SK-N-SH treated with all-trans-retinoic acid at 6 μM for 48 hours (cell line): ENCODE measurements at regions not wholly inside any gene's neighbourhood (a gene's known extent, or its start where the extent isn't known, plus 50 kb on each side); places are given as distances from the start of the nearest gene placed in this dataset.

ENCODE experiments used
- PPARA ChIP-seq: fragments of 250-450 bp; sonication (Bioruptor Pico); IDR thresholded peaks from 2 replicates; pipeline ENCODE4 v1.5.0; 2020; ENCODE audit warnings: mild to moderate bottlenecking, borderline replicate concordance
- RARB ChIP-seq: fragments of 250-450 bp; sonication (Bioruptor Pico); IDR thresholded peaks from 2 replicates; pipeline ENCODE4 v1.8.0; 2021; ENCODE audit warnings: mild to moderate bottlenecking, moderate library complexity
- SNAI2 ChIP-seq: fragments of 250-450 bp; sonication (Bioruptor Pico); IDR thresholded peaks from 2 replicates; pipeline ENCODE4 v1.5.0; 2020; ENCODE audit warnings: mild to moderate bottlenecking, moderate library complexity
- ZFP30 ChIP-seq: fragments of 450-650 bp; formaldehyde crosslinking; IDR thresholded peaks from 2 replicates; pipeline ENCODE4 v1.5.0; 2022; ENCODE audit warnings: mild to moderate bottlenecking, moderate library complexity
- ZNF8 ChIP-seq: fragments of 450-650 bp; formaldehyde crosslinking; IDR thresholded peaks from 2 replicates; pipeline ENCODE4 v1.5.0; 2020; ENCODE audit warnings: mild to moderate bottlenecking, moderate library complexity
- TF ChIP-seq, protein P1 (sequence below): fragments of 250-450 bp; sonication (Bioruptor Pico); IDR thresholded peaks from 2 replicates; pipeline ENCODE4 v1.8.0; 2020; ENCODE audit warnings: mild to moderate bottlenecking, moderate library complexity, borderline replicate concordance

GRCh38 chr17:68660302-68660701, 59.1 kb upstream of the FAM20A start:
- TF ChIP-seq, protein P1, sequence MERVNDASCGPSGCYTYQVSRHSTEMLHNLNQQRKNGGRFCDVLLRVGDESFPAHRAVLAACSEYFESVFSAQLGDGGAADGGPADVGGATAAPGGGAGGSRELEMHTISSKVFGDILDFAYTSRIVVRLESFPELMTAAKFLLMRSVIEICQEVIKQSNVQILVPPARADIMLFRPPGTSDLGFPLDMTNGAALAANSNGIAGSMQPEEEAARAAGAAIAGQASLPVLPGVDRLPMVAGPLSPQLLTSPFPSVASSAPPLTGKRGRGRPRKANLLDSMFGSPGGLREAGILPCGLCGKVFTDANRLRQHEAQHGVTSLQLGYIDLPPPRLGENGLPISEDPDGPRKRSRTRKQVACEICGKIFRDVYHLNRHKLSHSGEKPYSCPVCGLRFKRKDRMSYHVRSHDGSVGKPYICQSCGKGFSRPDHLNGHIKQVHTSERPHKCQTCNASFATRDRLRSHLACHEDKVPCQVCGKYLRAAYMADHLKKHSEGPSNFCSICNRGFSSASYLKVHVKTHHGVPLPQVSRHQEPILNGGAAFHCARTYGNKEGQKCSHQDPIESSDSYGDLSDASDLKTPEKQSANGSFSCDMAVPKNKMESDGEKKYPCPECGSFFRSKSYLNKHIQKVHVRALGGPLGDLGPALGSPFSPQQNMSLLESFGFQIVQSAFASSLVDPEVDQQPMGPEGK (CRISPR knock-in tag), result no peak
- TF ChIP-seq ZNF8 (CRISPR knock-in tag), result no peak
- no peak for TF ChIP-seq PPARA (CRISPR knock-in tag)
- no peak for TF ChIP-seq SNAI2 (CRISPR knock-in tag)
- TF ChIP-seq RARB (CRISPR knock-in tag), result no peak
- TF ChIP-seq ZFP30 (CRISPR knock-in tag), result no peak
